NCI-H226 (cell line): ENCODE measurements at regions not wholly inside any gene's neighbourhood (a gene's known extent, or its start where the extent isn't known, plus 50 kb on each side); places are given as distances from the start of the nearest gene placed in this dataset.
"Not testable (repeated sequence)": the region's sequence is repeated elsewhere in the genome, so short reads cannot be mapped to it uniquely, and the experiment has no call there.

ENCODE experiments used
- DNase-seq: peaks from one replicate; pipeline ENCODE4 v3.0.0-alpha.2; 2015

GRCh38 chr13:39895254-39895653 is 239.8 kb downstream of the COG6 start:
- no peak for DNase-seq

- no peak for DNase-seq
Measured at GRCh38 chr13:39897636-39898035, 242.2 kb downstream of the COG6 start.

- DNase-seq, result peak; percentile 48
Measured at GRCh38 chr13:39900106-39900750, 244.8 kb downstream of the COG6 start.

- DNase-seq, result no peak
Measured at GRCh38 chr13:39904959-39905358, 249.5 kb downstream of the COG6 start.

GRCh38 chr13:39909634-39910033 is 254.2 kb downstream of the COG6 start:
- no peak for DNase-seq

- DNase-seq, result no peak
Measured at GRCh38 chr13:39910041-39910440, 254.6 kb downstream of the COG6 start.

GRCh38 chr13:39910833-39911232 is 255.4 kb downstream of the COG6 start:
- no peak for DNase-seq

- DNase-seq, result no peak
Measured at GRCh38 chr13:39913339-39913738, 257.9 kb downstream of the COG6 start.

GRCh38 chr13:39913928-39914327 is 258.5 kb downstream of the COG6 start:
- no peak for DNase-seq

GRCh38 chr13:39915418-39915817 is 260.0 kb downstream of the COG6 start:
- no peak for DNase-seq

GRCh38 chr13:39916330-39916729 is 260.9 kb downstream of the COG6 start:
- no peak for DNase-seq

- DNase-seq, result no peak
Measured at GRCh38 chr13:39918620-39919236, 263.3 kb downstream of the COG6 start.

- DNase-seq, result no peak
Measured at GRCh38 chr13:39920613-39921012, 265.2 kb downstream of the COG6 start.

GRCh38 chr13:39926345-39926744 is 270.9 kb downstream of the COG6 start:
- DNase-seq, result no peak

- DNase-seq, result no peak
Measured at GRCh38 chr13:39928261-39928660, 272.8 kb downstream of the COG6 start.

GRCh38 chr13:39929583-39929982 is 274.1 kb downstream of the COG6 start:
- DNase-seq, result no peak

GRCh38 chr13:39930060-39930459 is 274.6 kb downstream of the COG6 start:
- no peak for DNase-seq

GRCh38 chr13:39930544-39931444 is 275.3 kb downstream of the COG6 start:
- no peak for DNase-seq

GRCh38 chr13:39931505-39931904 is 276.0 kb downstream of the COG6 start:
- no peak for DNase-seq

- DNase-seq, result not testable (repeated sequence)
Measured at GRCh38 chr13:39932514-39932913, 277.1 kb downstream of the COG6 start.

GRCh38 chr13:39935155-39935554 is 279.7 kb downstream of the COG6 start:
- DNase-seq, result no peak

GRCh38 chr13:39938596-39938995 is 283.1 kb downstream of the COG6 start:
- DNase-seq, result no peak

GRCh38 chr13:39941236-39941635 is 285.8 kb downstream of the COG6 start:
- no peak for DNase-seq
